Panc1 (cell line): ENCODE measurements at regions not wholly inside any gene's neighbourhood (a gene's known extent, or its start where the extent isn't known, plus 50 kb on each side); places are given as distances from the start of the nearest gene placed in this dataset.

Source experiments
- CTCF ChIP-seq: fragments of 450-650 bp; IDR thresholded peaks from 2 replicates; pipeline ENCODE4 v1.5.1; 2017; ENCODE audit warnings: mild to moderate bottlenecking
- POLR2AphosphoS5 ChIP-seq: IDR thresholded peaks from 2 replicates; pipeline ENCODE4 v1.6.1; 2012; ENCODE audit warnings: mild to moderate bottlenecking, low read depth, low read length, moderate library complexity
- REST ChIP-seq, 2 experiments: IDR thresholded peaks; 2 replicates each; pipeline ENCODE4 v1.6.1; 2011 to 2012; ENCODE audit warnings: low read depth in 2 of 2, control low read depth in 1 of 2, low read length in 1 of 2, mild to moderate bottlenecking in 1 of 2, moderate library complexity in 1 of 2; ENCODE audit not compliant: insufficient read depth in 1 of 2
- SIN3A ChIP-seq: IDR thresholded peaks from 2 replicates; pipeline ENCODE4 v1.6.1; 2012; ENCODE audit warnings: low read depth, mild to moderate bottlenecking, low read length, moderate library complexity, borderline replicate concordance; ENCODE audit not compliant: insufficient read depth

- TF ChIP-seq CTCF = no peak
- no peak for TF ChIP-seq REST (IDR thresholded peaks at IDR 0.05; ENCODE audit: insufficient read depth in 1 of 2, low read depth in 2 of 2, low read length in 1 of 2)
- TF ChIP-seq SIN3A = no peak
- TF ChIP-seq POLR2AphosphoS5 = no peak
Observed at GRCh38 chr13:37456506-37456905, 142.1 kb downstream of the POSTN start.
